ENCODE measurements at regions not wholly inside any gene's neighbourhood (a gene's known extent, or its start where the extent isn't known, plus 50 kb on each side); places are given as distances from the start of the nearest gene placed in this dataset.

DNA sequence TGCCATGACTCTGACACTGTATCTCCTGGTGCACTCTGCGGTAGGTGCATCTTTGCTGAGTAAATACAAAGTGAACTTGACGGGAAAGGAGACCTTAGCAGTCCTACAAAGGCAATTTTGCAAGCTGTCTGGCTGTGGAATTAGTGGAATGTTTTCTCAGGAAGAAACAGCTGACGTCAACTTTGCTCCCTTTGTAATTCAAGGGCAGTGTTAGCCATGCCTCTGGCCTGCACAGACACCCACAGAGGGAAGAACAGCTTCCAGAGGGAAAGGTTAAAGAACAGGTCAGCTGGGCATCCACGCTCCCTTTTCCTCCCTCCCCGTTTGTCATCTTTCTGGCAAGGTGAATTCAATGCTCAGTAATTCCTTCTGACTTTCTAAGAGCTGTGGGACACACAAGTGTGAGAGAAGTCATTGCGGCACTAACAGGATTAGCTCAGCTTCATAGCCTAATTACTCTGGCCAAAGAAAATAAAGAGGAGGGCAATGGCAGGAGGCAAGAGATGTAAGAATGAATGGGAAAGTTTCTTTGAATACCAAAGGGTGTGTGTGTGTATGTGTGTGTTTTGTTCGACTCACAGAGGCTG lies 476.9 kb upstream of the GOT2 start (continued):
- TF ChIP-seq POLR2A (IDR thresholded peaks at IDR 0.05; ENCODE audit: insufficient read depth in 1 of 2, low read depth in 2 of 2, low read length in 2 of 2) (no peak), PPARG (CRISPR knock-in tag; conservative IDR thresholded peaks at IDR 0.05) (peak; percentile 55; the same call in 1 of the 2 replicates), ZBTB21 (CRISPR knock-in tag; IDR thresholded peaks at IDR 0.05) (no peak), SOX13 (IDR thresholded peaks at IDR 0.05) (no peak), SOX13 (CRISPR knock-in tag; conservative IDR thresholded peaks at IDR 0.05 in 1 of 2, IDR thresholded peaks at IDR 0.05 in 1 of 2) (peak in 1 of 2 experiments; percentile 82; a peak in 2 of 4 replicates), ZNF101 (CRISPR knock-in tag; IDR thresholded peaks at IDR 0.05; ENCODE audit: borderline replicate concordance, low read depth) (no peak), KLF11 (CRISPR knock-in tag; IDR thresholded peaks at IDR 0.05) (no peak), ZNF234 (CRISPR knock-in tag; conservative IDR thresholded peaks at IDR 0.05) (no peak), HOXA7 (CRISPR knock-in tag; IDR thresholded peaks at IDR 0.05) (no peak), ZNF713 (CRISPR knock-in tag; IDR thresholded peaks at IDR 0.05) (no peak), ZNF264 (CRISPR knock-in tag; IDR thresholded peaks at IDR 0.05) (peak; percentile 67), ZNF724P (CRISPR knock-in tag; IDR thresholded peaks at IDR 0.05; ENCODE audit: borderline replicate concordance) (no peak), ZNF446 (CRISPR knock-in tag; IDR thresholded peaks at IDR 0.05) (no peak), TGIF2 (CRISPR knock-in tag; IDR thresholded peaks at IDR 0.05) (no peak; the same call in 1 of the 2 replicates), ZNF558 (CRISPR knock-in tag; IDR thresholded peaks at IDR 0.05; ENCODE audit: borderline replicate concordance) (no peak), ZNF430 (CRISPR knock-in tag; IDR thresholded peaks at IDR 0.05) (peak; percentile 72; the same call in 1 of the 2 replicates), BRCA1 (CRISPR knock-in tag; IDR thresholded peaks at IDR 0.05) (0 out of 2 replicates have a peak, but pooled peaks have one; percentile 55), ZNF562 (CRISPR knock-in tag; IDR thresholded peaks at IDR 0.05; ENCODE audit: borderline replicate concordance) (no peak), ISL2 (CRISPR knock-in tag; IDR thresholded peaks at IDR 0.05) (peak; percentile 74), FOXJ3 (CRISPR knock-in tag; IDR thresholded peaks at IDR 0.05; ENCODE audit: borderline replicate concordance) (peak; percentile 72; the same call in 1 of the 2 replicates), FOXK1 (CRISPR knock-in tag; IDR thresholded peaks at IDR 0.05; ENCODE audit: borderline replicate concordance, low read depth) (peak; percentile 58; the same call in 1 of the 2 replicates), ZNF441 (CRISPR knock-in tag; IDR thresholded peaks at IDR 0.05; ENCODE audit: borderline replicate concordance) (no peak)
- TF ChIP-seq, protein P1, sequence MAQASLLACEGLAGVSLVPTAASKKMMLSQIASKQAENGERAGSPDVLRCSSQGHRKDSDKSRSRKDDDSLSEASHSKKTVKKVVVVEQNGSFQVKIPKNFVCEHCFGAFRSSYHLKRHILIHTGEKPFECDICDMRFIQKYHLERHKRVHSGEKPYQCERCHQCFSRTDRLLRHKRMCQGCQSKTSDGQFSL (CRISPR knock-in tag; IDR thresholded peaks at IDR 0.05), result no peak
- TF ChIP-seq, protein P2, sequence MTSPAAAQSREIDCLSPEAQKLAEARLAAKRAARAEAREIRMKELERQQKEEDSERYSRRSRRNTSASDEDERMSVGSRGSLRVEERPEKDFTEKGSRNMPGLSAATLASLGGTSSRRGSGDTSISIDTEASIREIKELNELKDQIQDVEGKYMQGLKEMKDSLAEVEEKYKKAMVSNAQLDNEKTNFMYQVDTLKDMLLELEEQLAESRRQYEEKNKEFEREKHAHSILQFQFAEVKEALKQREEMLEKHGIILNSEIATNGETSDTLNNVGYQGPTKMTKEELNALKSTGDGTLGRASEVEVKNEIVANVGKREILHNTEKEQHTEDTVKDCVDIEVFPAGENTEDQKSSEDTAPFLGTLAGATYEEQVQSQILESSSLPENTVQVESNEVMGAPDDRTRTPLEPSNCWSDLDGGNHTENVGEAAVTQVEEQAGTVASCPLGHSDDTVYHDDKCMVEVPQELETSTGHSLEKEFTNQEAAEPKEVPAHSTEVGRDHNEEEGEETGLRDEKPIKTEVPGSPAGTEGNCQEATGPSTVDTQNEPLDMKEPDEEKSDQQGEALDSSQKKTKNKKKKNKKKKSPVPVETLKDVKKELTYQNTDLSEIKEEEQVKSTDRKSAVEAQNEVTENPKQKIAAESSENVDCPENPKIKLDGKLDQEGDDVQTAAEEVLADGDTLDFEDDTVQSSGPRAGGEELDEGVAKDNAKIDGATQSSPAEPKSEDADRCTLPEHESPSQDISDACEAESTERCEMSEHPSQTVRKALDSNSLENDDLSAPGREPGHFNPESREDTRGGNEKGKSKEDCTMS (CRISPR knock-in tag; conservative IDR thresholded peaks at IDR 0.05), result no peak
- TF ChIP-seq, protein P3, sequence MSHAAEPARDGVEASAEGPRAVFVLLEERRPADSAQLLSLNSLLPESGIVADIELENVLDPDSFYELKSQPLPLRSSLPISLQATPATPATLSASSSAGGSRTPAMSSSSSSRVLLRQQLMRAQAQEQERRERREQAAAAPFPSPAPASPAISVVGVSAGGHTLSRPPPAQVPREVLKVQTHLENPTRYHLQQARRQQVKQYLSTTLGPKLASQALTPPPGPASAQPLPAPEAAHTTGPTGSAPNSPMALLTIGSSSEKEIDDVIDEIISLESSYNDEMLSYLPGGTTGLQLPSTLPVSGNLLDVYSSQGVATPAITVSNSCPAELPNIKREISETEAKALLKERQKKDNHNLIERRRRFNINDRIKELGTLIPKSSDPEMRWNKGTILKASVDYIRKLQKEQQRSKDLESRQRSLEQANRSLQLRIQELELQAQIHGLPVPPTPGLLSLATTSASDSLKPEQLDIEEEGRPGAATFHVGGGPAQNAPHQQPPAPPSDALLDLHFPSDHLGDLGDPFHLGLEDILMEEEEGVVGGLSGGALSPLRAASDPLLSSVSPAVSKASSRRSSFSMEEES (CRISPR knock-in tag; IDR thresholded peaks at IDR 0.05), result 0 out of 2 replicates have a peak, but pooled peaks have one; percentile 47
- TF ChIP-seq, protein P4, sequence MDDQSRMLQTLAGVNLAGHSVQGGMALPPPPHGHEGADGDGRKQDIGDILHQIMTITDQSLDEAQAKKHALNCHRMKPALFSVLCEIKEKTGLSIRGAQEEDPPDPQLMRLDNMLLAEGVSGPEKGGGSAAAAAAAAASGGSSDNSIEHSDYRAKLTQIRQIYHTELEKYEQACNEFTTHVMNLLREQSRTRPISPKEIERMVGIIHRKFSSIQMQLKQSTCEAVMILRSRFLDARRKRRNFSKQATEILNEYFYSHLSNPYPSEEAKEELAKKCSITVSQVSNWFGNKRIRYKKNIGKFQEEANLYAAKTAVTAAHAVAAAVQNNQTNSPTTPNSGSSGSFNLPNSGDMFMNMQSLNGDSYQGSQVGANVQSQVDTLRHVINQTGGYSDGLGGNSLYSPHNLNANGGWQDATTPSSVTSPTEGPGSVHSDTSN (CRISPR knock-in tag; IDR thresholded peaks at IDR 0.05; ENCODE audit: borderline replicate concordance), result no peak

Data from HepG2 (cell line).